Endothelial cell (in vitro differentiated cells): ENCODE measurements at regions not wholly inside any gene's neighbourhood (a gene's known extent, or its start where the extent isn't known, plus 50 kb on each side); places are given as distances from the start of the nearest gene placed in this dataset.

Experiments used
- DNase-seq: peaks from one replicate; pipeline ENCODE4 v3.0.0; 2021; ENCODE audit warnings: low spot score
- H3K27ac Mint-ChIP-seq: one replicate; pipeline ENCODE4 v1.8.0; 2021; ENCODE audit warnings: mixed read lengths, inconsistent platforms; ENCODE audit not compliant: unreplicated experiment
- H3K27me3 Mint-ChIP-seq: one replicate; pipeline ENCODE4 v1.8.0; 2021; ENCODE audit warnings: mild to moderate bottlenecking, moderate library complexity, mixed read lengths, inconsistent platforms; ENCODE audit not compliant: unreplicated experiment
- H3K36me3 Mint-ChIP-seq: one replicate; pipeline ENCODE4 v1.8.0; 2021; ENCODE audit warnings: mild to moderate bottlenecking, low read depth, mixed read lengths, inconsistent platforms; ENCODE audit not compliant: unreplicated experiment
- H3K4me1 Mint-ChIP-seq: one replicate; pipeline ENCODE4 v1.8.0; 2021; ENCODE audit warnings: mild to moderate bottlenecking, mixed read lengths, inconsistent platforms; ENCODE audit not compliant: unreplicated experiment
- H3K4me3 Mint-ChIP-seq: one replicate; pipeline ENCODE4 v1.8.0; 2021; ENCODE audit warnings: mild to moderate bottlenecking, mixed read lengths, inconsistent platforms; ENCODE audit not compliant: unreplicated experiment
- H3K9me3 Mint-ChIP-seq: one replicate; pipeline ENCODE4 v1.8.0; 2021; ENCODE audit warnings: mixed read lengths, inconsistent platforms; ENCODE audit not compliant: unreplicated experiment
- TF ChIP-seq, protein P1 (sequence below): fragments of 200-600 bp; sonication (generic); IDR thresholded peaks from one replicate; pipeline ENCODE4 v1.5.0; 2021; ENCODE audit warnings: antibody characterized with exemption; ENCODE audit not compliant: unreplicated experiment

DNA sequence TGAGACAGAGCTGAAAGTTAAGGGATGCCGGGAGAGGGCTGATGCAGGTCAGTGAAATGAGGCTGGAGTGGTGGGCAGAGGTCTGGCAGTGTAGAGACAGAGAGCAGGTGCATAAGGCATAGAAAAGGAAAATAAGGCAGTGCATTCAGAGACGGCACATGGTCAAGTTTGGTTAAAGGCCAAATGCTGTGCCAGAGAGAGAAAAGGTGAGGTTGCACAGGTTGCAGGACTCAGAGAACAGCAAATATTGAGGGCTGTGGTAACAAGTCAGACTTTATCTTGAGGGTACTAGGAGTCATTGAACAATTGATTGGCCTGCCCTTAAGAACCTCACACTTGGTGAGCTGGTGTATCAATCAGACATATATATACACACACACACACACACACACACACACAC lies 102.9 kb upstream of the TSHZ2 start:
- H3K27ac Mint-ChIP-seq: no peak overlapping the region
- H3K9me3 Mint-ChIP-seq: no peaks in the 10 kb centered on the region
- DNase-seq: no peak
- TF ChIP-seq, protein P1, sequence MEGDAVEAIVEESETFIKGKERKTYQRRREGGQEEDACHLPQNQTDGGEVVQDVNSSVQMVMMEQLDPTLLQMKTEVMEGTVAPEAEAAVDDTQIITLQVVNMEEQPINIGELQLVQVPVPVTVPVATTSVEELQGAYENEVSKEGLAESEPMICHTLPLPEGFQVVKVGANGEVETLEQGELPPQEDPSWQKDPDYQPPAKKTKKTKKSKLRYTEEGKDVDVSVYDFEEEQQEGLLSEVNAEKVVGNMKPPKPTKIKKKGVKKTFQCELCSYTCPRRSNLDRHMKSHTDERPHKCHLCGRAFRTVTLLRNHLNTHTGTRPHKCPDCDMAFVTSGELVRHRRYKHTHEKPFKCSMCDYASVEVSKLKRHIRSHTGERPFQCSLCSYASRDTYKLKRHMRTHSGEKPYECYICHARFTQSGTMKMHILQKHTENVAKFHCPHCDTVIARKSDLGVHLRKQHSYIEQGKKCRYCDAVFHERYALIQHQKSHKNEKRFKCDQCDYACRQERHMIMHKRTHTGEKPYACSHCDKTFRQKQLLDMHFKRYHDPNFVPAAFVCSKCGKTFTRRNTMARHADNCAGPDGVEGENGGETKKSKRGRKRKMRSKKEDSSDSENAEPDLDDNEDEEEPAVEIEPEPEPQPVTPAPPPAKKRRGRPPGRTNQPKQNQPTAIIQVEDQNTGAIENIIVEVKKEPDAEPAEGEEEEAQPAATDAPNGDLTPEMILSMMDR: no peak
- H3K4me3 Mint-ChIP-seq: no peak overlapping the region
- no peaks in the 10 kb centered on the region for H3K36me3 Mint-ChIP-seq
- peaks cover 2% of the 10 kb centered on the region for H3K4me1 Mint-ChIP-seq
- no peaks in the 10 kb centered on the region for H3K27me3 Mint-ChIP-seq

GRCh38 chr20:52867305-52867704 lies 104.9 kb upstream of the TSHZ2 start:
- Mint-ChIP-seq H3K4me3 (no peak overlapping the region), H3K4me1 (peaks cover 2% of the 10 kb centered on the region), H3K9me3 (no peaks in the 10 kb centered on the region), H3K27me3 (no peaks in the 10 kb centered on the region), H3K36me3 (no peaks in the 10 kb centered on the region), H3K27ac (no peak overlapping the region)
- TF ChIP-seq, protein P1: no peak
- DNase-seq: no peak

DNA sequence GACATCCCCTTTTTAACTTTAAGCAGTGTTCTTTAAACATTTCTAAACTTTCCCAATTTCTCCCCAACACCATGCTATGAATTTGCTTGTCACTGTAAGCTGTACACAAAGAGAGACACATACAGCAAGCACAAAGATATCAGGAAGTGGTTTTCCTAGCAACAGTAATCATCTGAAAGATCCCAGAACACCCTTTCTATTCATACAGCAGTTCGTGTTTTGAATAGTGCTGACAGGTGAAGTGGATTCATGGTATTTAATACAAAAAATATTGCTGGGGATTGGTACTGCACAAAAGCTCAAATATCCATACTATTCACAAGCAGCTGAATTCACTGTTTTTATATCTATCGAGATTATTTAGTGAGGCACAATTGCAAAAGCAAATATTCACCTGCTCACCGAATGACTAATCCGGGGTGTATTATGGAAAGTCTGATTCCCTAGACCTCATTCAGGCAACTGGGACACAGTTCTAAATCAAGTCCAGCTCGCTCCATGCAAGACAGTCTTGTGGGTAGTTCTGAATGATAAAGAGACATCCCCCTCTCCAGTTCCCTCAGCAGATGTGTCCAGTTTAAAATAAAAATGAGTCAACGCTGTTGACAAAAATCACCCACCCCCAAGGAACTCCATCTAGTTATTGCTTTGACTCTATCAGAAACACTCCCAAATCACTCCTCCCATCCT lies 107.1 kb upstream of the TSHZ2 start:
- Mint-ChIP-seq H3K36me3 (no peaks in the 10 kb centered on the region), H3K27ac (no peak overlapping the region), H3K4me1 (peaks cover 2% of the 10 kb centered on the region), H3K27me3 (no peaks in the 10 kb centered on the region), H3K9me3 (no peaks in the 10 kb centered on the region), H3K4me3 (no peak overlapping the region)
- TF ChIP-seq, protein P1: no peak
- DNase-seq: no peak

- H3K4me1 Mint-ChIP-seq: no peaks in the 10 kb centered on the region
- no peak for DNase-seq
- no peaks in the 10 kb centered on the region for H3K9me3 Mint-ChIP-seq
- TF ChIP-seq, protein P1: no peak
- no peaks in the 10 kb centered on the region for H3K27me3 Mint-ChIP-seq
- H3K4me3 Mint-ChIP-seq: no peak overlapping the region
- H3K27ac Mint-ChIP-seq: no peak overlapping the region
- no peaks in the 10 kb centered on the region for H3K36me3 Mint-ChIP-seq
These were observed 112.8 kb upstream of the TSHZ2 start for GRCh38 chr20:52859156-52859876.

- TF ChIP-seq, protein P1: no peak
- DNase-seq: no peak
- H3K36me3 Mint-ChIP-seq: no peaks in the 10 kb centered on the region
- H3K27ac Mint-ChIP-seq: no peak overlapping the region
- no peak overlapping the region for H3K4me3 Mint-ChIP-seq
- H3K27me3 Mint-ChIP-seq: no peaks in the 10 kb centered on the region
- H3K4me1 Mint-ChIP-seq: no peaks in the 10 kb centered on the region
- no peaks in the 10 kb centered on the region for H3K9me3 Mint-ChIP-seq
These were observed 119.4 kb upstream of the TSHZ2 start for GRCh38 chr20:52852714-52853113.
